OCI-LY7 (cell line): ENCODE measurements at regions not wholly inside any gene's neighbourhood (a gene's known extent, or its start where the extent isn't known, plus 50 kb on each side); places are given as distances from the start of the nearest gene placed in this dataset.

Source experiments
- BruUV-seq: library from RNA; stranded (reverse); fragments of 400-500 nt; replicated peaks from 2 replicates; lab custom pipeline; 2021; lab: Mats Ljungman, UMichigan
- CTCF ChIA-PET: fragments of 300-600 bp; sonication (Branson Sonifier 250); formaldehyde crosslinking; loops from one replicate; lab custom pipeline; 2022; ENCODE audit warnings: antibody characterized with exemption; ENCODE audit not compliant: unreplicated experiment; lab: Charles Lee
- POLR2A ChIA-PET: fragments of 300-600 bp; sonication (Branson Sonifier 250); formaldehyde crosslinking; loops from one replicate; lab custom pipeline; 2022; ENCODE audit warnings: antibody characterized with exemption; lab: Charles Lee
- DNase-seq: peaks from one replicate; pipeline ENCODE4 v3.0.0-alpha.2; 2015; ENCODE audit warnings: low spot score
- H2AFZ ChIP-seq: fragments of 200-600 bp; sonication (generic), shearing (Covaris generic); 2 replicates; pipeline ENCODE4 v1.6.1; 2014; ENCODE audit warnings: mild to moderate bottlenecking, antibody characterized with exemption, low read length, moderate library complexity
- H3K27ac ChIP-seq: fragments of 200-600 bp; sonication (generic); 2 replicates; pipeline ENCODE4 v1.5.1; 2014; ENCODE audit warnings: mixed run types, low read depth, mild to moderate bottlenecking, moderate library complexity, low read length, inconsistent platforms; ENCODE audit not compliant: poor library complexity, severe bottlenecking
- H3K36me3 ChIP-seq: fragments of 200-600 bp; sonication (generic); 2 replicates; pipeline ENCODE4 v1.6.1; 2014; ENCODE audit warnings: mild to moderate bottlenecking, antibody characterized with exemption, low read length, moderate library complexity, mixed read lengths; ENCODE audit not compliant: insufficient read depth
- H3K4me1 ChIP-seq: fragments of 200-600 bp; sonication (generic); 2 replicates; pipeline ENCODE4 v1.5.1; 2014; ENCODE audit warnings: mild to moderate bottlenecking, low read length; ENCODE audit not compliant: insufficient read depth, poor library complexity, severe bottlenecking
- H3K4me2 ChIP-seq: fragments of 200-600 bp; sonication (generic); 2 replicates; pipeline ENCODE4 v1.6.1; 2014; ENCODE audit warnings: mild to moderate bottlenecking, low read length
- H3K4me3 ChIP-seq: fragments of 200-600 bp; sonication (generic); 2 replicates; pipeline ENCODE4 v1.5.1; 2014; ENCODE audit warnings: mild to moderate bottlenecking, low read depth, low read length; ENCODE audit not compliant: poor library complexity, severe bottlenecking
- H3K79me2 ChIP-seq: fragments of 200-600 bp; sonication (generic); 2 replicates; pipeline ENCODE4 v1.6.1; 2016; ENCODE audit warnings: low read depth, mild to moderate bottlenecking, low read length, moderate library complexity, mixed read lengths; ENCODE audit not compliant: insufficient read depth
- H3K9me2 ChIP-seq: fragments of 200-600 bp; sonication (generic); 2 replicates; pipeline ENCODE4 v1.6.1; 2016; ENCODE audit warnings: mild to moderate bottlenecking, low read length, mixed read lengths; ENCODE audit not compliant: insufficient read depth
- H3K9me3 ChIP-seq: fragments of 200-600 bp; sonication (generic); 2 replicates; pipeline ENCODE4 v1.6.1; 2014; ENCODE audit warnings: mild to moderate bottlenecking, mixed run types, low read length, mixed read lengths
- H4K20me1 ChIP-seq: fragments of 200-600 bp; sonication (generic); 2 replicates; pipeline ENCODE4 v1.6.1; 2014; ENCODE audit warnings: mild to moderate bottlenecking, antibody characterized with exemption, low read length, moderate library complexity, mixed read lengths; ENCODE audit not compliant: insufficient read depth
- CTCF ChIP-seq: fragments of 200-600 bp; sonication (generic); conservative IDR thresholded peaks from 2 replicates; pipeline ENCODE4 v1.5.1; 2014; ENCODE audit warnings: mild to moderate bottlenecking, antibody characterized with exemption, low read length, moderate library complexity, mixed read lengths
- EZH2phosphoT487 ChIP-seq: fragments of 200-600 bp; sonication (generic); IDR thresholded peaks from 2 replicates; pipeline ENCODE4 v1.6.1; 2018; ENCODE audit warnings: low read depth, borderline replicate concordance, mild to moderate bottlenecking, mixed run types, antibody characterized with exemption, low read length, moderate library complexity, mixed read lengths
- intact Hi-C: fragments of 100-400 bp; cut with micrococcal nuclease; formaldehyde crosslinking; loops from one replicate; pipeline ENCODE4 v1.10.0; 2022; ENCODE audit not compliant: unreplicated experiment

- Histone ChIP-seq H4K20me1 (no peaks in the 10 kb centered on the region), H3K36me3 (no peaks in the 10 kb centered on the region), H3K4me1 (no peaks in the 10 kb centered on the region), H3K27ac (no peak overlapping the region), H3K79me2 (no peaks in the 10 kb centered on the region), H3K4me2 (no peak overlapping the region), H3K4me3 (no peak overlapping the region), H3K9me3 (no peaks in the 10 kb centered on the region), H3K9me2 (no peaks in the 10 kb centered on the region), H2AFZ (no peak overlapping the region)
- no peak for DNase-seq
- TF ChIP-seq CTCF, result no peak
- POLR2A ChIA-PET, result interaction anchor here (0.7 kb wide), 1 partner anchor 14 kb away, joined by 3 read pairs; no protein-coding TSS in a partner anchor
- CTCF ChIA-PET, result no interaction called here
- no TSS peak for BruUV-seq
- intact Hi-C loops, result no loop called here
These were observed 910.3 kb upstream of the MBL2 start for GRCh38 chr10:53682885-53683284.

- Histone ChIP-seq H3K36me3 (no peaks in the 10 kb centered on the region), H3K4me2 (no peak overlapping the region), H3K4me3 (no peak overlapping the region), H3K9me2 (no peaks in the 10 kb centered on the region), H4K20me1 (no peaks in the 10 kb centered on the region), H3K4me1 (no peaks in the 10 kb centered on the region), H3K27ac (no peak overlapping the region), H2AFZ (no peak overlapping the region), H3K9me3 (no peaks in the 10 kb centered on the region), H3K79me2 (no peaks in the 10 kb centered on the region)
- BruUV-seq, result no TSS peak
- ChIA-PET CTCF (no interaction called here), POLR2A (no interaction called here)
- TF ChIP-seq CTCF, result no peak
- TF ChIP-seq EZH2phosphoT487, result no peak
- intact Hi-C loops, result no loop called here
- no peak for DNase-seq
These were observed 909.9 kb upstream of the MBL2 start for GRCh38 chr10:53682458-53682857.

DNA sequence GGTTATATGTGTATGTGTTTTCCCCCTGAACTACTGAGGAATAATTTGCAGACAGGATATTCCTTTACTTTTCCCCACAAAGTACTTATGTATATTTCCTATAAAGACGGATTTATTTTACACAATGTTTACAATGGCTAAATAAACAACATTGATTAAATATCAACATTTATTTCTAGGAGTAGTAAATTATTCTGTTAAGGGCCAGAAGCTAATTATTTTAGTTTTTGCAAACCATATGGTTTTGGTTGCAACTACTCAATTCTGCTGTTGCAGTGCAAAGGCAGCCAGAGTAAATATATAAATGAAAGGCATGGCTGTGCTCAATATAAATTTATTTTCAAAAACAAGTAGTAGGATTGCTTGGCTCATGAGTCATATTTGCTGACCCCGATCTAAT lies 907.1 kb upstream of the MBL2 start:
- Histone ChIP-seq H3K4me2 (no peak overlapping the region), H4K20me1 (no peaks in the 10 kb centered on the region), H3K4me3 (no peak overlapping the region), H3K9me2 (no peaks in the 10 kb centered on the region), H3K36me3 (no peaks in the 10 kb centered on the region), H3K4me1 (no peaks in the 10 kb centered on the region), H3K27ac (no peak overlapping the region), H2AFZ (no peak overlapping the region), H3K79me2 (no peaks in the 10 kb centered on the region), H3K9me3 (no peaks in the 10 kb centered on the region)
- BruUV-seq, result no TSS peak
- CTCF ChIA-PET, result no interaction called here
- POLR2A ChIA-PET, result no interaction called here
- intact Hi-C loops, result no loop called here
- no peak for TF ChIP-seq CTCF
- TF ChIP-seq EZH2phosphoT487, result no peak
- DNase-seq, result no peak
